ENCODE measurements at regions not wholly inside any gene's neighbourhood (a gene's known extent, or its start where the extent isn't known, plus 50 kb on each side); places are given as distances from the start of the nearest gene placed in this dataset.

DNA sequence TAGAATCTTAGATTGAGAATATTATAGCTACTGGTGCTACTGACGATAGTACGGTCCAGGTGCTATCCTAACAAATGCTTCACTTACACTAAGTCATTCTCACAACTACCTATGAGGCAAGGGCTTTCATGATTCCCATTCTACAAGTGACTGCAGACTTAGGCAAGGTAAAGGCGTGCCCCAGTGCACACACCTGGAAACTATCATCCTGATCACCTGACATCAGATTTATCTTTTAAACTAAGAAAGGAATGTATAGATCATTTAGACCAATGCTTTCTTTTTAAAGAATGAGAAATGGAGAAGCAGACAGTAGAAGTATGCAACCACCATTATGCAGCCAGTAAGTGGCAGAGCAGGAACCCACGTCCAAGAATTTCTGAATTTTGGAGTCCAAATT, 59.2 kb upstream of the LRRN1 start:
- TF ChIP-seq POLR2AphosphoS5 (IDR thresholded peaks at IDR 0.05; ENCODE audit: borderline replicate concordance, low read depth, low read length) (no peak), EZH2 (IDR thresholded peaks at IDR 0.05) (no peak), FOXP2 (optimal IDR thresholded peaks at IDR 0.05; ENCODE audit: control extremely low read depth, extremely low read length, insufficient read depth) (no peak)

Data from SK-N-MC (cell line).